Keratinocyte (primary cell): ENCODE measurements at regions not wholly inside any gene's neighbourhood (a gene's known extent, or its start where the extent isn't known, plus 50 kb on each side); places are given as distances from the start of the nearest gene placed in this dataset.

ENCODE experiments used
- DNase-seq: peaks from one replicate; pipeline ENCODE4 v3.0.0-alpha.2; 2011; ENCODE audit warnings: low read depth, missing footprints, low spot score
- FAIRE-seq: peaks from 2 replicates; lab custom pipeline; 2011; peaks lifted over from hg19 to GRCh38; lab: Jason Lieb, UNC
- H2AFZ ChIP-seq: 2 replicates; pipeline ENCODE4 v1.6.0; 2012; ENCODE audit warnings: low read length, control low read depth, inconsistent platforms; ENCODE audit not compliant: control insufficient read depth
- H3K27ac ChIP-seq: 2 replicates; pipeline ENCODE4 v1.5.1; 2011; ENCODE audit warnings: low read length; ENCODE audit not compliant: control insufficient read depth, insufficient read depth
- H3K27me3 ChIP-seq: 3 replicates; pipeline ENCODE4 v1.6.0; 2011; ENCODE audit warnings: low read length; ENCODE audit not compliant: control insufficient read depth, insufficient read depth; ENCODE audit errors: extremely low read depth
- H3K36me3 ChIP-seq, 2 experiments: 2 replicates in 1 of 2; 3 replicates in 1 of 2; pipeline ENCODE4 v1.5.1; 2011; ENCODE audit warnings: low read length in 2 of 2, mild to moderate bottlenecking in 1 of 2; ENCODE audit not compliant: control insufficient read depth in 2 of 2, insufficient read depth in 2 of 2; ENCODE audit errors: extremely low read depth in 1 of 2
- H3K4me1 ChIP-seq: 3 replicates; pipeline ENCODE4 v1.5.1; 2011; ENCODE audit warnings: low read length; ENCODE audit not compliant: control insufficient read depth, insufficient read depth; ENCODE audit errors: extremely low read depth
- H3K4me2 ChIP-seq: 3 replicates; pipeline ENCODE4 v1.6.0; 2011; ENCODE audit warnings: low read depth, low read length; ENCODE audit not compliant: control insufficient read depth, insufficient read depth; ENCODE audit errors: extremely low read depth
- H3K4me3 ChIP-seq, 3 experiments: fragments of 200-600 bp in 1 of 3; sonication (generic) in 1 of 3; 2 replicates in 2 of 3; 3 replicates in 1 of 3; pipeline ENCODE4 v1.5.1; 2011 to 2016; ENCODE audit warnings: low read length in 3 of 3, mild to moderate bottlenecking in 3 of 3, control low read depth in 2 of 3, inconsistent platforms in 1 of 3, low read depth in 1 of 3, mixed read lengths in 1 of 3, mixed run types in 1 of 3, moderate library complexity in 1 of 3; ENCODE audit not compliant: control insufficient read depth in 2 of 3, insufficient read depth in 2 of 3; ENCODE audit errors: extremely low read depth in 1 of 3
- H3K79me2 ChIP-seq: 2 replicates; pipeline ENCODE4 v1.6.0; 2012; ENCODE audit warnings: low read length; ENCODE audit not compliant: control insufficient read depth, insufficient read depth
- H3K9ac ChIP-seq: 3 replicates; pipeline ENCODE4 v1.6.0; 2011; ENCODE audit warnings: low read length; ENCODE audit not compliant: control insufficient read depth, insufficient read depth; ENCODE audit errors: extremely low read depth
- H3K9me1 ChIP-seq: 3 replicates; pipeline ENCODE4 v1.6.0; 2011; ENCODE audit warnings: low read length; ENCODE audit not compliant: control insufficient read depth, insufficient read depth; ENCODE audit errors: extremely low read depth
- H3K9me3 ChIP-seq: 2 replicates; pipeline ENCODE4 v1.5.1; 2012; ENCODE audit warnings: low read depth, low read length; ENCODE audit not compliant: control insufficient read depth
- H4K20me1 ChIP-seq: 3 replicates; pipeline ENCODE4 v1.6.0; 2011; ENCODE audit warnings: low read length; ENCODE audit not compliant: control insufficient read depth, insufficient read depth; ENCODE audit errors: extremely low read depth
- CTCF ChIP-seq, 3 experiments: IDR thresholded peaks in 1 of 3; conservative IDR thresholded peaks in 1 of 3; optimal IDR thresholded peaks in 1 of 3; 2 replicates in 2 of 3; 3 replicates in 1 of 3; pipeline versions ENCODE3 to v1.5.1; 2011; ENCODE audit warnings: low read length in 3 of 3, mild to moderate bottlenecking in 3 of 3, moderate library complexity in 2 of 3, control low read depth in 1 of 3, inconsistent platforms in 1 of 3; ENCODE audit not compliant: insufficient read depth in 2 of 3; ENCODE audit errors: extremely low read depth in 1 of 3
- EZH2 ChIP-seq: IDR thresholded peaks from one replicate; pipeline ENCODE4 v1.6.1; 2012; ENCODE audit warnings: inconsistent platforms, mild to moderate bottlenecking, low read length, moderate library complexity
- dilution Hi-C: fragments of 300-500 bp; cut with MboI; formaldehyde crosslinking; loops from one replicate; pipeline ENCODE4 v1.7.0; 2020; ENCODE audit warnings: low sequenced_read_pairs; ENCODE audit not compliant: extremely low pct_ligation_motif_present

- no peak overlapping the region for H3K9ac ChIP-seq
- TF ChIP-seq EZH2 (no peak), CTCF (optimal IDR thresholded peaks at IDR 0.05 in 1 of 3, IDR thresholded peaks at IDR 0.05 in 1 of 3, conservative IDR thresholded peaks at IDR 0.05 in 1 of 3; ENCODE audit: extremely low read depth in 1 of 3, insufficient read depth in 2 of 3, low read length in 3 of 3) (no peak)
- no peaks in the 10 kb centered on the region for H3K9me3 ChIP-seq
- H3K27ac ChIP-seq, result no peak overlapping the region
- no peaks in the 10 kb centered on the region for H3K36me3 ChIP-seq
- H3K4me1 ChIP-seq, result no peaks in the 10 kb centered on the region
- dilution Hi-C loops, result no loop called here
- H3K9me1 ChIP-seq, result no peaks in the 10 kb centered on the region
- no peaks in the 10 kb centered on the region for H4K20me1 ChIP-seq
- H3K4me3 ChIP-seq, result no peak overlapping the region
- H3K4me2 ChIP-seq, result no peak overlapping the region
- no peaks in the 10 kb centered on the region for H3K79me2 ChIP-seq
- FAIRE-seq (no peak), DNase-seq (no peak)
- no peaks in the 10 kb centered on the region for H3K27me3 ChIP-seq
- H2AFZ ChIP-seq, result no peak overlapping the region
These were observed 65.5 kb upstream of the NPHP3 start for GRCh38 chr3:132787616-132788300.

- no peak for FAIRE-seq
These were observed 64.7 kb upstream of the NPHP3 start for GRCh38 chr3:132786890-132787289.

More at GRCh38 chr3:132786890-132787289, 64.7 kb upstream of the NPHP3 start:
- DNase-seq, result no peak
- no peaks in the 10 kb centered on the region for H3K9me1 ChIP-seq
- dilution Hi-C loops, result no loop called here
- no peak overlapping the region for H3K27ac ChIP-seq
- no peak overlapping the region for H2AFZ ChIP-seq
- no peaks in the 10 kb centered on the region for H3K4me1 ChIP-seq
- H4K20me1 ChIP-seq, result no peaks in the 10 kb centered on the region
- no peaks in the 10 kb centered on the region for H3K36me3 ChIP-seq
- H3K9me3 ChIP-seq, result no peaks in the 10 kb centered on the region
- H3K4me2 ChIP-seq, result no peak overlapping the region
- H3K4me3 ChIP-seq, result no peak overlapping the region
- H3K79me2 ChIP-seq, result no peaks in the 10 kb centered on the region
- TF ChIP-seq CTCF (optimal IDR thresholded peaks at IDR 0.05 in 1 of 3, IDR thresholded peaks at IDR 0.05 in 1 of 3, conservative IDR thresholded peaks at IDR 0.05 in 1 of 3; ENCODE audit: extremely low read depth in 1 of 3, insufficient read depth in 2 of 3, low read length in 3 of 3) (no peak), EZH2 (no peak)
- no peaks in the 10 kb centered on the region for H3K27me3 ChIP-seq
- no peak overlapping the region for H3K9ac ChIP-seq
